ENCODE measurements at regions not wholly inside any gene's neighbourhood (a gene's known extent, or its start where the extent isn't known, plus 50 kb on each side); places are given as distances from the start of the nearest gene placed in this dataset.

DNA sequence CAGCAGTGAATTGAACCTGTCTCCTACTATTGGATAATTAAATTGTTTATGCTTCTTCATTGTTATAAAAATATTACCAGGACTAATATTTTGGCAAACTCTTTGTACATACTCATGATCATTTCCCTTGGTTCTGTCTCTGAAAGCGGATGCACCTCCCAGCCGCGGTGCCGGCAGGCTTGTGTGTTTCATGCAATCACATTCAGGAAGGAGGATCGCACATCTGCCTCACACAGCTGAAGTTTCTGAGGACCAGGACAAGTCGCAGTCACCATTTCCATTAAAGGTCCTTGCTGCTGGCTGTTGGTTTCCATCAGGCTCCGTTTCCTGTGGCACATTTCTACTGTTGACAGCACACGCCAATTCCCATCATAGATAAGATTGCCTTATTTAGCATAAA lies 117.8 kb upstream of the SHH start:
- DNase-seq (ENCODE audit: low read depth, low spot score), result no peak

- no peak for DNase-seq (ENCODE audit: low read depth, low spot score)
These were observed 116.3 kb upstream of the SHH start for GRCh38 chr7:155928583-155928982.

GRCh38 chr7:155927905-155928304 lies 115.6 kb upstream of the SHH start:
- DNase-seq (ENCODE audit: low read depth, low spot score), result no peak

GRCh38 chr7:155925682-155926081 lies 113.4 kb upstream of the SHH start:
- no peak for DNase-seq (ENCODE audit: low read depth, low spot score)

GRCh38 chr7:155922067-155922816 lies 110.0 kb upstream of the SHH start:
- peak; percentile 18 for DNase-seq (ENCODE audit: low read depth, low spot score)

DNA sequence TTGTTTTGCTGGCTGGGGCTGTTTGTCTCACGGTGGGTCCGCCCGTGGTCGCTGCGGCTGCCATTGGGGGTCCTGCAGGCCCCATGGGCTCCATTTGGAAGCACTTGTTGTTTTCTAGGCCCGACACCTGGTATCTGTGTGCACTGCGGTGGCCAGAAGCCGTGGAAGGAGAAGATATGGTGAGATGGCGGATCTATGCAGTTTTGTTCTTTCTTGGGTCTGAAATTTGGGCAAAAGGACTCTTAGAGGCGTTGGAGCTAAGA lies 109.5 kb upstream of the SHH start:
- no peak for DNase-seq (ENCODE audit: low read depth, low spot score)

DNA sequence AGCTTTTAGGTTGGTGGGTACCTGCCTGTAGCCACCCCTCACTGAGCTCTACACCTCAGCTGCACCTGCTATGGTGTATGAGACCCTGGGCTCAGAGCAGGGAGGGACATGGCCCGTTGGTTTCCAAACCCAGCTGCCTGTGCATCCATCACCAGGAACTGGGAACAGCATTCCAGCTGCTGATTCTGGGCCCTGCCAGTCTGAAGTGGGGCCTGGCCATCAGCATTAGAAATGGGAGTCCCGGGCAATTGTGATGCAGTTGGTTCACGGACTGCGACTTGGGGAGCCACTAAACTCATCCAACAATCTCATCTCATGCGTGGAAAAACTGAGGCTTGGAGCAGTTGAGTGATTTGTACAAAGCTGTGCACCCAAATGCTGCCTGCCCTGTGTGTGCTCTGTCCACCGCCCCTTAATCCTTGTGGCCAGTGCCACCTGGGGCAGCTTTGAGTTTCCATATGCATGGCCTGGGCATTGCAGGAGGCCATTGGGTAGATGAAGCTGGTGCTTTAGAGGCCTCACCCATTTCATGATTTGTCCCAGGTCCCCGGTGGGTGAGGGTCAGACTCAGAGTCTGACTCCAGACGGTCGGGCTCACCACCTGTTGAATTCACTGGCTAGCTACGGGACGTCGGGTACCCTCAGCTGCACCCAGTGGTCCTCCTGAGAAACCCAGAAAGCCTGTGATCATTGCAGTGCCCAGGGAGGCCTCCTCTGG lies 109.0 kb upstream of the SHH start:
- DNase-seq (ENCODE audit: low read depth, low spot score), result no peak

DNA sequence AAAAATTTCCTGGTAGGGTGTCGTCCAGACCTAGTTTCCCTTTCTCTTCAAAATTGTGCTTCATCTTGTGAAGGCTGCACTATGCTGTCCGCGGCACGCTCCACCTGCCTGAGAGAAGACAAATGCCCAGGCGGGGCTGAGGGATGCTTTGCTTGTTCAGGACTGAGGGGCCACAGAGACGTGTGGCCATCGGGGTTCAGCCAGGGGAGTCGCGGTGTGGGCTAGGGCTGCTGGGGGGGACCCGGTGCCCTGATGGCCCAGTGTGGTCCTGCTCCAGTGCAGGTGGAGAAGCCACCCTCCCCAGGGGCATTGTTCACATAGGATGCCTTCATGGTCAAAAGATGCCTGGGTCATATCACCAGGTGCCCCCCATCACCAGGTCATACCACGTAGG lies 107.8 kb upstream of the SHH start:
- DNase-seq (ENCODE audit: low read depth, low spot score), result no peak

GRCh38 chr7:155919391-155920067 lies 107.3 kb upstream of the SHH start:
- no peak for DNase-seq (ENCODE audit: low read depth, low spot score)

DNA sequence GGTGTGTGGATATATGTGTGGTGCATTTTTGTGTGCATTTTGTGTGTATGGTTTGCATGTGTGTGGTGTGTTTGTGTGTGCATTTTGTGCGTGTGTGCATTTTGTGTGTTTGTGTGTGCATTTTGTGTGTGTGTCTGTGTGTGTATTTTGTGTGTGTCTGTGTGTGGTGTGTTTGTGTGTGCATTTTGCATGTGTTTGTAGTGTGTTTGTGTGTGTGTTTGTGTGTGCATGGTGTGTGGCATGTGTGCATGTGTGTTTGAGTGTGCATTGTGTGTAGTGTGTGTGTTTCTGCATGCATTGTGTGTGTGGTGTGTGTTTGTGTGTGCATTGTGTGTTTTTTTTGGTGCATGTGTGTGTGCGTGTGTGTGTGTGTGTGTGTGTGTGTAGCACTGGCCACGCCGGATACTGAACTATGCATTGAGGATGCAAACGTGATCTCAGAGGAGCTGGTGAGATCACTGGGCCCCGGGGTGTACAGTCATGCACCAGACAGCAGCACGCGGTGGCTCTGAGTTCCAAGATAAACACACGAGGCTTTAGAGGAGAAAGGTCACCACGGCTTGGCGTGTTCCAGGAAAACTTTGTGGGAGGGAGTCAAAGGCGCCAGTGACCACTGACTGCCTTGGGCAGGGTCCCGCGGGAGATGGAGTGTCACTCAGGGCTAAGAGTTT lies 106.6 kb upstream of the SHH start:
- DNase-seq (ENCODE audit: low read depth, low spot score), result peak; percentile 93

DNA sequence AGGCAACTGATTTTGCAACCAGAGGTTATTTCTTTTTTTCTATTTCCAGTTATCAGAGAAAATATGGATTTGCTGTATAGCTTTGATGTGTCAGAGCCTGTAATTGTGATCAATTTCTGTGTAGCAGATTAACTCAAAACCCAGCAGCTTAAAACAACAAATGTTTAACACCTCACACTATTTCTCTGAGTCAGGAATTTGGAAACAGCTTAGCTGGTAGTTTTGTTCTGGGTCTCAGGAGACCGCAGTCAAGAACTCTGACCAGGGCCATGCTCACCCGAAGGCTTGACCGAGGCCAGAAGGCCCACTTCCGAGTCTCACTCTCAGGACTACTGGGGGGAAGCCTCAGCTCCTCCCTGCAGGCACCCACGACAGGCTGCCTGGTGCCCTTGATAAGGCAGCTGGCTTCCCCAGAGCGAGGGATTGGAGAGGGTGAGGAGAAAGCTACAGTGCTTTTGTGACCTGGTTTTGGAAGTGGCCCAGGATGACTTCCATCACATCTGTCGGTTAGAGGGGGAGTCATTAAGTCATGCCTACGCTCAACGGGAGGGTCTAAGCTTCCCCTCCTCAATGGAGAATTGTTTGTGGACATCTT lies 105.7 kb upstream of the SHH start:
- peak; percentile 34 for DNase-seq (ENCODE audit: low read depth, low spot score)

- peak; percentile 14 for DNase-seq (ENCODE audit: low read depth, low spot score)
These were observed 104.8 kb upstream of the SHH start for GRCh38 chr7:155916926-155917655.

GRCh38 chr7:155914341-155914740 lies 102.1 kb upstream of the SHH start:
- no peak for DNase-seq (ENCODE audit: low read depth, low spot score)

DNA sequence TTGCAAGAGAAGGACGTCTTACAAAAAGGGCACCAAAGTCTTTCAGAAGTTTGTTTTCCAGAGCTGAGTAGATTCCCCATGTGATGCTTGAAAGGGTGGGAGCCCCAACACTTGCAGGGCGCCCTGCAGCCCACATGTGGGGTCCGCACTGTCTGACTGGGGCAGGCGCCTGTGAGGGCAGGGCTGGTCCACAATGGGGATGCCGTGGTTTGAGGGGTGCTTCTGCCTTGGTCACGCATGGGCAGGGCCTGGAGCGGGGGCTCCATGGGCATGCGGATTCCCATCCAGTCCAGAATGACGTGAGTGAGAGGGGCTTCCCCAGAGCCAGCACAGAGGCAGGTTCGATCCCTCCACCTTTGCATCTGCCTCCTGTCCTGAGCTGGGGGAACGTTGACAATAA lies 101.5 kb upstream of the SHH start:
- DNase-seq (ENCODE audit: low read depth, low spot score), result no peak

- no peak for DNase-seq (ENCODE audit: low read depth, low spot score)
These were observed 101.0 kb upstream of the SHH start for GRCh38 chr7:155913291-155913690.

DNA sequence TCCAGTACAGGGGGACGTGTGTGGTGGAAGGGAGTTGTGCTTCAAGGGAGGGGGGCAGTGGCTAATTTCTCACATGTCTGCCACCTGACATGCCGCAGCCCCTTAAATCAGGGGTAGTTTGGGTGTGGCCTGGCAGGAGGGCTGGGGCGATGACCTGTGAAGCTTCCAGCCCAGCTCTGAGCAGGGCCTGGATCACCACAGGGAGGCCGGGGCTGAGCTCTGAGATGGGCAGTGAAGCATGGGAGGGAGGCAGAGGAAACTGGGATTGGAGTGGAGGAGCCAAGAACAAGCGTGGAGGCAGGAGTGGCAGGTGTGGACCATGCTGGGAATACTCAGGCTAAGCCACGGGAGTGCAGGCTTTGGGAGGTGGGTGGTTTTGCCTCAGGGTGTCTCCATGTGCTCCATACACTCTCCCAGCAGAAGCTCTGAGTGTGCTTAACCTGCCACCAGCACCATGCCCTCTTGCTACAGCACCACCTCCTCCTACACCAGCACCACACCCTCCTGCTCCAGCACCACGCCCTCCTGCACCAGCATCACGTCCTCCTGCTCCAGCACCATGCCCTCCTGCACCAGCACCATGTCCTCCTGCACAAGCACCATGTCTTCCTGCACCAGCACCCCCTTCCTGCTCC lies 99.3 kb upstream of the SHH start:
- no peak for DNase-seq (ENCODE audit: low read depth, low spot score)

GRCh38 chr7:155908385-155908784 lies 96.1 kb upstream of the SHH start:
- no peak for DNase-seq (ENCODE audit: low read depth, low spot score)

- no peak for DNase-seq (ENCODE audit: low read depth, low spot score)
These were observed 95.4 kb upstream of the SHH start for GRCh38 chr7:155907450-155908200.

GRCh38 chr7:155901176-155901575 lies 88.9 kb upstream of the SHH start:
- no peak for DNase-seq (ENCODE audit: low read depth, low spot score)

GRCh38 chr7:155899596-155899995 lies 87.3 kb upstream of the SHH start:
- no peak for DNase-seq (ENCODE audit: low read depth, low spot score)
